ENCODE measurements at regions not wholly inside any gene's neighbourhood (a gene's known extent, or its start where the extent isn't known, plus 50 kb on each side); places are given as distances from the start of the nearest gene placed in this dataset.

DNA sequence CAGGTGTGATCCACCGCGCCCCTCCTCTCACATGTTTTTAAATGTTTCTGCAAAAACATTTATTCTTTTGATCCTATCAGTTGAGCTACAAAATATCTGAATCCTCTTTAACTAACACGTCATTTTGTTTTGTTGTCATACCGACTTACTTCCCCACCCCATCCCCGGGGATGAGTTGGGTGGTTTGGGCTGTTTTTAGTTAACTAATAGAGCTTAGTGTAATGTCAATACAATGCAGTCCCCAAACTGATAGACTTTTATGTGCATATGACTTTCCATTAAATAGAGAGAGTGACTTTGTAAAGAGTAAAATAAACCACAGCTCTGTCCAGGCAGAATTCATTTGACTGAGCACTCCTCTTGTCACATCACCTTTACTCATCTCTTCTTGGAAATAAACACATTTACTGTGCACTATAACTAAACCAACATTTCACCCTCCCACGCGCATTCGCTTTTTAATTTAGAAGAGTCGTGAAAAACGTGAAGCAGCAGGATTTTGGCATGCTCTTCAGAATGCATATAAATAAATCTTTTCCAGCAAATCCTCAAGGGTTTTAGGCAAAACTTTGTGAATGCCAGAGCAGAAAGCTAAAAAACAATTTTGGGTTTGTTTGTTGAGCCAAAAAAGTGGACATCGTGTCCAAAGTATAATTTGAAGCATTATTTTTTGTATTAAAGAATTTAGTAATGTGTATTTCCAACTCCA is 187.4 kb upstream of the MGMT start:
- no peak overlapping the region for H3K27ac ChIP-seq
- no peaks in the 10 kb centered on the region for H3K36me3 ChIP-seq
- H3K9me3 ChIP-seq, result no peaks in the 10 kb centered on the region
- intact Hi-C loops (cut with DNase I), result no loop called here
- TF ChIP-seq POLR2AphosphoS5 (IDR thresholded peaks at IDR 0.05; ENCODE audit: insufficient read depth in 1 of 2, low read depth in 1 of 2), result no peak
- TF ChIP-seq POLR2A (IDR thresholded peaks at IDR 0.05), result no peak
- no peak for TF ChIP-seq CTCF (IDR thresholded peaks at IDR 0.05)
- no peak overlapping the region for H3K4me3 ChIP-seq
- H3K4me1 ChIP-seq, result no peaks in the 10 kb centered on the region
- H3K27me3 ChIP-seq, result no peaks in the 10 kb centered on the region
- DNase-seq (ENCODE audit: extremely low spot score in 2 of 2), result no peak

GRCh38 chr10:129280155-129280502 is 186.9 kb upstream of the MGMT start:
- DNase-seq (ENCODE audit: extremely low spot score in 2 of 2), result no peak
- TF ChIP-seq POLR2AphosphoS5 (IDR thresholded peaks at IDR 0.05; ENCODE audit: insufficient read depth in 1 of 2, low read depth in 1 of 2) (no peak), POLR2A (IDR thresholded peaks at IDR 0.05) (no peak), CTCF (IDR thresholded peaks at IDR 0.05) (no peak)
- no peaks in the 10 kb centered on the region for H3K36me3 ChIP-seq
- no peaks in the 10 kb centered on the region for H3K9me3 ChIP-seq
- intact Hi-C loops (cut with DNase I), result no loop called here
- H3K27me3 ChIP-seq, result no peaks in the 10 kb centered on the region
- H3K27ac ChIP-seq, result no peak overlapping the region
- H3K4me1 ChIP-seq, result no peaks in the 10 kb centered on the region
- H3K4me3 ChIP-seq, result no peak overlapping the region

DNA sequence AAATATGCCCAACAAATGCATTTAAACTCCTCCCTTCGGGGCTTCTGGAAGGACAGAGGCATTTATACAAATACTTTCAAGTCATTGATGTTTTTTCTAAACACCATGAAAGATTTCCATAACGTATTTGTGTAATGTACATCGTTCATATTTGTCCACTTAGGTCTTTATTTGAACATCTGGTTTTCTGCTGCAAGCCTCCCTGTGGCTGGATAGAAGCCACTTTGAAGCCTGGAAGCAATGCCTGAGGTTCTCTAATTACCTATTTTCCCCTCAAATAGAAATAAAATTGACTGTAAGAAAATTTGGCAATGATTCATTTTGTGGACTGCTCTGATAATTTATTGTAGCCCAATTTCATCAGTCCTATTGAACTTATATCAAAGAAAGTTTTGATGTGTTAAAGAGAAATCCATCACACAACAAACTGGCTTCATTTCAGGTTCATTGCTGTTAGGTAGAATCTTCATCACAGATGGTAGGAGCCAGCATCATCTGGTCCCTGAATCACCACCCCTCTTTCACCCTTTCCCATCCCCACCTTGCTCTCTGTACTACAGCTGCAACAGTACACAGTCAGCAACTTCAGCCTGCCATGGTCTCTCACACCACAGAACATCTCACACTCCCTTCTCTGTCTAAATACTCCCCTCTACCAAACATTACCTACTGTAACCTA is 186.0 kb upstream of the MGMT start:
- TF ChIP-seq POLR2A (IDR thresholded peaks at IDR 0.05) (no peak), CTCF (IDR thresholded peaks at IDR 0.05) (no peak), POLR2AphosphoS5 (IDR thresholded peaks at IDR 0.05; ENCODE audit: insufficient read depth in 1 of 2, low read depth in 1 of 2) (no peak)
- intact Hi-C loops (cut with DNase I), result no loop called here

GRCh38 chr10:129285459-129285858 is 181.6 kb upstream of the MGMT start:
- no peak for DNase-seq (ENCODE audit: extremely low spot score in 2 of 2)
- Histone ChIP-seq H3K27ac (no peak overlapping the region), H3K36me3 (no peaks in the 10 kb centered on the region), H3K4me1 (no peaks in the 10 kb centered on the region), H3K4me3 (no peak overlapping the region), H3K27me3 (no peaks in the 10 kb centered on the region), H3K9me3 (no peaks in the 10 kb centered on the region)
- no peak for TF ChIP-seq POLR2A (IDR thresholded peaks at IDR 0.05)
- TF ChIP-seq CTCF (IDR thresholded peaks at IDR 0.05), result no peak
- no peak for TF ChIP-seq POLR2AphosphoS5 (IDR thresholded peaks at IDR 0.05; ENCODE audit: insufficient read depth in 1 of 2, low read depth in 1 of 2)
- intact Hi-C loops (cut with DNase I), result no loop called here

More for the DNA sequence above, 186.0 kb upstream of the MGMT start:
- Histone ChIP-seq H3K4me3 (no peak overlapping the region), H3K27ac (no peak overlapping the region), H3K9me3 (no peaks in the 10 kb centered on the region), H3K27me3 (no peaks in the 10 kb centered on the region), H3K36me3 (no peaks in the 10 kb centered on the region), H3K4me1 (no peaks in the 10 kb centered on the region)
- no peak for DNase-seq (ENCODE audit: extremely low spot score in 2 of 2)

DNA sequence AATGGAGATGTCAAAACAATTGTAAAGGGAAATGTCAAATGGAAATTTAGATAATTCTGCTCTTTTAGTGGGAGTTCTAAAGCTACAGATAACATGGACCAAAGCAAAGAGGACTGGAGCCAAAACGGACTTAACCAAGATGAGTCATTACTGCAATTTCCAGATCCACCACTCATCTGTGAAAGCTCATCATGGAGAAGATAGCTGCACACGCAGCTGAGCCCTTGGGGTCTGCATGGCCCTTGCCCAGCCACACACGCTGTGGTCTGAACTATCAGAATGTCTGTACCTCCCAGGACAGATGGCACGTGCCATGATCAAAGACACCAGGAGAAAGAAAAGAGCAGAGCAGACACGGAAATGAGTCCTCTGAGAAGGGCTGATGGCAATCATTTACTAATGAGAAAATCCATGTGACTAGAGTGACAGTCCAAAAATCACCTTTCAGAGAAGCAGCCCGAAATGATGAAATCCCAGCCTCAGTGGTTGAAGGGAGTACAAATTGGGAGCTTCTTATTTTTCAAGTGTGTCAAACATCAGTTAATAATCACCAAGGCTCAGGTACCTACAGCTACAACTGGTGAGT is 177.9 kb upstream of the MGMT start:
- H3K4me1 ChIP-seq, result no peaks in the 10 kb centered on the region
- no peaks in the 10 kb centered on the region for H3K9me3 ChIP-seq
- no peak for DNase-seq (ENCODE audit: extremely low spot score in 2 of 2)
- H3K4me3 ChIP-seq, result no peak overlapping the region
- H3K27ac ChIP-seq, result no peak overlapping the region
- TF ChIP-seq CTCF (IDR thresholded peaks at IDR 0.05) (no peak), POLR2A (IDR thresholded peaks at IDR 0.05) (no peak), POLR2AphosphoS5 (IDR thresholded peaks at IDR 0.05; ENCODE audit: insufficient read depth in 1 of 2, low read depth in 1 of 2) (no peak)
- no peaks in the 10 kb centered on the region for H3K27me3 ChIP-seq
- intact Hi-C loops (cut with DNase I), result no loop called here
- no peaks in the 10 kb centered on the region for H3K36me3 ChIP-seq
